Fibroblast of peridontal ligament (primary cell): ENCODE measurements at regions not wholly inside any gene's neighbourhood (a gene's known extent, or its start where the extent isn't known, plus 50 kb on each side); places are given as distances from the start of the nearest gene placed in this dataset.

Source experiments
- DNase-seq: peaks from one replicate; pipeline ENCODE4 v3.0.0-alpha.2; 2010; ENCODE audit errors: extremely low read depth

GRCh38 chr6:113082745-113083144 lies 735.6 kb downstream of the RFPL4B start:
- DNase-seq: peak; percentile 96

- no peak for DNase-seq
Measured at GRCh38 chr6:113083947-113084346, 736.8 kb downstream of the RFPL4B start.

GRCh38 chr6:113089056-113089455 lies 741.9 kb downstream of the RFPL4B start:
- no peak for DNase-seq

- DNase-seq: no peak
Measured at GRCh38 chr6:113092795-113093194, 745.7 kb downstream of the RFPL4B start.

GRCh38 chr6:113094779-113095178 lies 747.6 kb downstream of the RFPL4B start:
- DNase-seq: peak; percentile 87

- no peak for DNase-seq
Measured at GRCh38 chr6:113095841-113096240, 748.7 kb downstream of the RFPL4B start.

- DNase-seq: no peak
Measured at GRCh38 chr6:113102761-113103160, 754.4 kb upstream of the MARCKS start.

GRCh38 chr6:113103634-113104361 lies 753.3 kb upstream of the MARCKS start:
- DNase-seq: peak; percentile 84

- DNase-seq: no peak
Measured at GRCh38 chr6:113104541-113104940, 752.6 kb upstream of the MARCKS start.

GRCh38 chr6:113104951-113105350 lies 752.2 kb upstream of the MARCKS start:
- DNase-seq: no peak

- no peak for DNase-seq
Measured at GRCh38 chr6:113110211-113110610, 746.9 kb upstream of the MARCKS start.

- no peak for DNase-seq
Measured at GRCh38 chr6:113111550-113111949, 745.6 kb upstream of the MARCKS start.

- DNase-seq: no peak
Measured at GRCh38 chr6:113112086-113112485, 745.1 kb upstream of the MARCKS start.

- DNase-seq: no peak
Measured at GRCh38 chr6:113115196-113115595, 741.9 kb upstream of the MARCKS start.

GRCh38 chr6:113120224-113120581 lies 736.9 kb upstream of the MARCKS start:
- peak; percentile 88 for DNase-seq

GRCh38 chr6:113120582-113121285 lies 736.4 kb upstream of the MARCKS start:
- DNase-seq: peak; percentile 90

- no peak for DNase-seq
Measured at GRCh38 chr6:113121571-113121970, 735.6 kb upstream of the MARCKS start.

- peak; percentile 83 for DNase-seq
Measured at GRCh38 chr6:113122060-113122459, 735.1 kb upstream of the MARCKS start.

- no peak for DNase-seq
Measured at GRCh38 chr6:113125626-113126025, 731.5 kb upstream of the MARCKS start.

GRCh38 chr6:113127786-113128419 lies 729.2 kb upstream of the MARCKS start:
- DNase-seq: no peak

GRCh38 chr6:113128661-113129060 lies 728.5 kb upstream of the MARCKS start:
- DNase-seq: no peak

GRCh38 chr6:113129991-113130390 lies 727.2 kb upstream of the MARCKS start:
- DNase-seq: no peak

- DNase-seq: peak; percentile 77
Measured at GRCh38 chr6:113137426-113137825, 719.7 kb upstream of the MARCKS start.
